Left hindlimb (tissue), 1 donor: ENCODE measurements at regions not wholly inside any gene's neighbourhood (a gene's known extent, or its start where the extent isn't known, plus 50 kb on each side); places are given as distances from the start of the nearest gene placed in this dataset.

Experiments used
- DNase-seq: peaks from one replicate; pipeline ENCODE4 v3.0.0-alpha.2; 2018

DNA sequence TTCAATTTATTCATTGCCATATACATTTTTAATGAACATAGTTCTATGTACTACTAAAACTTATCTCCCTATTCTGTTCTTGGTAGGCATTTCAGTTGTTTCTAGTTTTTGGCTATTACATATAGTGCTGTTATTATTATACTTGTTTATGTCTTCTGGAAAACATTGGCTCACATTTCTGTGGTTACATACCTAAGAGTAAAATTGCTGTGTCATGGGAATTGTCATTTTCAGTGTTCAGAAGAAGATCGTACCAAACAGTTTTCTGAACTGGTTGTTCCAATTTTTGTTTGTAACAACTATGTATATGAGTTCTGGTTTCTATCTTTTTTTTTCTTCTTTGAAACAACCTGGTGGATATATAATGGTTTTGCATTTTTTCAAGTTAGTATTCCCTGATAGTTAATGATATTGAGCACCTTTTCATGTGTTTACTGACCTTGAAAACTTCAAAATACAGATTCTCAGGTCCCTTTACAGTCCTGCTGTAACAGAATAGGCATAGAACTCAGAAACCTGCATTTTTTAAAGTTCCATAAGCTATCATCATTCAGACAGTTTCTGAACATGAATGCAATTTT, 230.7 kb downstream of the JRKL start:
- no peak for DNase-seq

GRCh38 chr11:96621161-96621560, 231.3 kb downstream of the JRKL start:
- no peak for DNase-seq

DNA sequence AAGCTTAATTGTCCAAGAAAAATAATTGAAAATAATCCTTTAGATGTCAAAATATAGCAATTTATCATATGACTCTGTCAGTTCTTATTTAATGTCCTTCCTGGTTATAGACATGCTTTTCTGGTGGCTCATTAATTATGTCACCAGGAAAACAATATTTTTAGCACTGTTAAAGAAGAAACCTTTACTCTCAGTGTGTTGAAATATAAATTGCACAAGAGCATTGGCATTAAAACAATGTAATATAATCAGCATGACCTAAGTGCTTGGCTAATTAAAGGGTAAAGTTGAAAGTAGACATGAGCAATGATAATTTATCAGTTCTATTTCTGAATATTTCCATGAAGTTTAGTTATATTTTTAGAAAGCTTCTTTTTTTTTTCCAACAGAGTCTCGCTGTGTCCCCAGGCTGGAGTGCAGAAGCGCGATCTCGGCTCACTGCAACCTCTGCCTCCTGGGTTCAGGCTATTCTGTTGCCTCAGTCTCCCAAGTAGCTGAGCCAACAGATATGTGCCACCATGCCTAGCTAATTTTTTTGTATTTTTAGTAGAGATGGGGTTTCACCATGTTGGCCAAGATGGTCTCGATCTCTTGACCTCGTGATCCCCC, 232.3 kb downstream of the JRKL start:
- no peak for DNase-seq

DNA sequence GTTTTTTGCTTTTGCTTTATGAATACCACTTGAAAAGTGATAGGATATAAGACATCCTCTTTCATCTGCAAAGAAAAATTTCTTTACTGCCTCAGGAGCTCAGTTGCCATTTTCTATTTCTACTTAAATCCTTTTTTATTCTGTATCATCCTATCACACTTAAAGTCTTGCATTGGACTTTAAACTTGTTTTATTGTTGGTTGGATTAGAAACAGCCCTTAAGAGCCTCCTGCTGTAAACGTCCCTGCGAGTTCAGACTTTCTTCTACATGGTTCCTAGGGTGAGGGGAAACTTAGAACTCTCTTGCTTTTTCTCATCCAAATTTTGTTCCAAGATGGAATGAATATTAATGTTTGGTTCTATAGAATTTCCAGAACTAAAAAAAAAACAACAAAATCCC, 234.3 kb downstream of the JRKL start:
- no peak for DNase-seq

- DNase-seq, result no peak
Measured at GRCh38 chr11:96627376-96627775, 237.6 kb downstream of the JRKL start.

GRCh38 chr11:96635655-96636054, 245.8 kb downstream of the JRKL start:
- no peak for DNase-seq

GRCh38 chr11:96641261-96641660, 251.4 kb downstream of the JRKL start:
- DNase-seq, result no peak

- no peak for DNase-seq
Measured at GRCh38 chr11:96642583-96642982, 252.8 kb downstream of the JRKL start.

DNA sequence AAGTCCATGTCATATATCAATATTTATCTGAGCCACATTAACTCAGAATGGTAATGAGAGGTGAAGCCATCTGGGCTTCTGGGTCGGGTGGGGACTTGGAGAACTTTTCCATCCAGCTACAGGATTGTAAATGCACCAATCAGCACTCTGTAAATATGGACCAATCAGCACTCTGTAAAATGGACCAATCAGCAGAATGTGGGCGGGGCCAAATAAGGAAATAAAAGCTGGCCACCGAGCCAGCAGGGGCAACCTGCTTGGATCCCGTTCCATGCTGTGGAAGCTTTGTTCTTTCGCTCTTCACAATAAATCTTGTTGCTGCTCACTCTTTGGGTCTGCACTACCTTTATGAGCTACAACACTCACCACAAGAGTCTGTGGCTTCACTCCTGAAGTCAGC, 253.4 kb downstream of the JRKL start:
- no peak for DNase-seq

GRCh38 chr11:96647621-96648020, 257.8 kb downstream of the JRKL start:
- no peak for DNase-seq

GRCh38 chr11:96648991-96649390, 259.2 kb downstream of the JRKL start:
- no peak for DNase-seq

DNA sequence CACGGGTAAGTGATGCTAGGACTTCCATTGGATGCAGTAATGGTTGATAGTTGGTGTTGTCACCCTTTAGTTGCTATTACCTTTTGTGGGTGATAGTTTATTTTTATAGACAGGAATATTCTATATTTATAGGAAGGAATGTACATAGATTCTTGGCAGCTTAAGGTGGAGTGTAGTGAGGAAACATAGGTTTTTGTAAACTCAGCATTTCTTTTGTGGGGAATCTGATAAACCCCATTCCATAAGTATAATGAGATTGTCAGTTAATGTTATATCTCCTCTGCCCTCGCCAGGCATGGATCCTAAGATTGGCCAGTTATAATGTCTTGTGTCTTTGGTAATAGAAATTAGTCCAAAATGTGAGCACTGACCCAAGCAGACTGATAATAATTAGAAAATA, 262.7 kb downstream of the JRKL start:
- DNase-seq, result no peak

- DNase-seq, result no peak
Measured at GRCh38 chr11:96655474-96655873, 265.7 kb downstream of the JRKL start.

- no peak for DNase-seq
Measured at GRCh38 chr11:96658436-96658835, 268.6 kb downstream of the JRKL start.

DNA sequence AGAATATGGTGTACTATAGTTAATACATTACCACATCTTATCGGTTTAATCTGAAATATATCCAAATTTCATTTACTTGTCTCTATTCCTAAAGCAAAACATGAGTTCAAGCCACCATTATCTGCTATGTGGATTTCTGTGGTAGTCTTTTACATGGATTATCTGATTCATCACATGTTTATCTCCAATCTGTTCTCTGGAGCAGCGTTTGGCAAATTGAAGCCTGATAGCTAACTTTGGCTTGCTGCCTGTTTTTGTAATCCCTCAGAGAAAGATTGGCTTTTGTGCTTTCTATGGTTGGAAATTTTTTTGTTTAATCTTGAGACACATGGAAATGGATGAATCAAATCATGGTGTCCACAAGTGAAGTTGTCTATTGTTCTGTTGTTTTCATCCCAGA, 274.3 kb downstream of the JRKL start:
- no peak for DNase-seq

DNA sequence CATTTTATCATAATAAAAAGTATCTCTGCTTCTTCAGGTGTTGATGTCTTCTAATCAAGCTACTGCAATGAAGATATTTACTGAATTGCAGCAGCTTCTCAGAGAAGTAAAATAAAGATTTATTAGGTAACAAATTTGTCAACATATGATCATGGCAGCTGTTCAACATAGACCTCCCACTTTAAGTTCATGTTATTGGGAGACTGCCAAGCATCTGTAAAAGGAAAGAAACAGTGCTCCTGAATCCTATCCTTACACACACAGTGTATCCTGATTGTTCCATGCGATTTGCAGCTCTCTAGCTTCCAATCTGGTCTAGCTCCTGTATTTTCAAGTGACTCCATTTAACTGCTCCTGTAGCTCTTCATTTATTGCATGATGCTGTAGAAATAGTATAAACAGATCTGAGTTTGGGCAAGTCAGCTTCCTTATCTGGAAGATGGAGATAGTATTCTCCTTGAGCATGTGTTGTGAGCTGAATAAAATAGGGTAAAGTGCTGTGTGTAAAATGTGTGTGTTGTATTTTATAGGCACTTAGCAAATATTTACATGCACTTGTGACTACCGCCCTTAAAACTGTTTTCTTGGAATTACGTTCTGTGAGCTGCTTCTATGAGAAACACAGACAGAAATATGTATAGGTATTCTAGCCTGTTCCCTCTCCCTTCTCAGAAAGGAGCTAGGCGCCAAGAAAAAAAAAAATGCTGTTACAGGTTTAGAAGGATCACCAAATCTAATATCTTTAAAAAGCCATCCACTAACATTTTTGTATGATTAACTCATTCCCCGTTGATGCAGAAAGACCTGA, 290.6 kb downstream of the JRKL start:
- no peak for DNase-seq

DNA sequence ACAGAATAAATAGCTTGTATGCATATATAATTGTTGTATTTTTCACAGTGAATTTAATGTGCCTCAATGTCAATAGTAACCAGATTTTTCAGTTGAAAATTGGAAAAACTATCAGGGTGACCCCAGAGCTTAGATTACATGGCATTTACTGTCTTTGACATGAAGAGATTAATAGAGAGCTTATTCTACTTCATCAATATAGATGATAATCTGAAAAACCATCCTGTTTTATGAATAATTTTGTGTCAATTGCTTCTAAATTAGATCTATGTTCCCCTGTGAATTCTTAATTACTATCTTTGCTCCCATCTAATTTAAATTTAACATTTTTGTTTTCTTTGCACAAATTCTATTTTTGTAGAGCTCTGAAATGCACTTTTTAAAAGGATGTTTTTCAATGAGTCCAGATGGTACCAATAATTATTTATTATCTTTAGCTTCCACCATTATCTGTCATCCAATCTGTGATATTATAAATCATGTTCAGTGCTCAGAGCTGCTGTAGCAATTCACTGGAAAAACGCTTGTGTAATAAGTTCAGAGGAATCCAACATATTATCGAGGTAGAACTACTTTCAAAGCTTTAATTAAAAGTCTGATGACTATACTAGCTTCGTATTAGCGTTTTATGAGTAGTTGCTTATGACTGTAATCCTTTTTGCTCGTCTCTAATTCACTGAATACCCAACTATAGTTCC, 291.4 kb downstream of the JRKL start:
- no peak for DNase-seq

DNA sequence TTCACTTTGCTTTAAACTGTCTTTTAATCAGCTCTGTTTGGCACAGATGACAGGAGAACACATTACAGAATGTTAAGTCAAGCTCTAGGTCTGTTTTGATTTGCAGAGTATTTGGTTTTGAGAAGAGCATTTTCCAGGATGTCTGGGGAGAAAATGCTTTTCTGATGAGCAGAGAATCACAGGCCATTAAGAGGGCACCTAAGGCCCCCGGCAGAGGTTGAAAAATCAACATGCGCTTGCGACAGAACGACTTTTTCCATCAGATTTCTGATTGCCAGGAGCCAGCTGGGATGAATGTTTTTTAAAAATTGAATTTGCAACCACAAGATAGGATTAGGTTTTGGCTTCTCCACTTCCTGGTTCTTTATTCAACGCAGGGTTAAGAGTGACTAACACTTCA, 304.5 kb downstream of the JRKL start:
- DNase-seq, result no peak

DNA sequence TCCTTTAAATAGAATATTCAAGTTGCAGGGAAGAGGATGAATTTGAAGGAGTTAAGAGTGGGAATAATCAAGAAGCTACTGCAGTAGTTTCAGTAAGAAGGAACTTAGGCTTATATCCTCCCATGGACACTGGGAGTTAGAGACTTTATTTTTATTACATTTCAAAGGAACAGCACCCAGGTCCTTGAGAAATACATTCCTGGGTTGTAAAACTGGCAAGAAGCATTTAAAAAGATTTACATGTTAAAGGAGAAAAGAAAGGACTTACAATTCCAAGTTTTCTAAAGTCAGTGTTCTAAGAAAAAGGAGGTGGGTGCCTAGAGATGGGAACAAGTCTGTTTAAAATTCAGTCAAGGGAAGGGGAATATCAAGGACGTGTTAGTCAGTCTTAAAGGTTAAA, 306.9 kb downstream of the JRKL start:
- DNase-seq, result no peak

DNA sequence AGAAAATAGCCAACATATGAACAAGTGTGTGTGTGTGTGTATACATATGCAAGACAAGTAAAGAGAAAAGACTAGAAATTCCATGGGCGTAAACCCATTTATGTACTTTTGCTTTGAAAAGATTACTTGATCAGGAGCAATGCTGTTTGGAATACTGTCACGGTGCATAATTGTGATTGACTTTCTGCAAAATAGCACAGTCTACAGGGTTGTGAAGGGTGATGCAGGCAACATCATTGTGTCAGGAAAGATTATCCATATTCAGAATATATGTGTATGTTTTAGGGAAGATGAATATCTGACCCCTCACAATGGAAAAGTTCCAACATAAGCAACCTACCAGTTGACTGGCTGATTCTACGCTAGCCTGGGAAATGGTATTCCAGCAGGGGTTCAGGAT, 307.7 kb downstream of the JRKL start:
- DNase-seq, result no peak

GRCh38 chr11:96704847-96705246, 315.0 kb downstream of the JRKL start:
- DNase-seq, result no peak

DNA sequence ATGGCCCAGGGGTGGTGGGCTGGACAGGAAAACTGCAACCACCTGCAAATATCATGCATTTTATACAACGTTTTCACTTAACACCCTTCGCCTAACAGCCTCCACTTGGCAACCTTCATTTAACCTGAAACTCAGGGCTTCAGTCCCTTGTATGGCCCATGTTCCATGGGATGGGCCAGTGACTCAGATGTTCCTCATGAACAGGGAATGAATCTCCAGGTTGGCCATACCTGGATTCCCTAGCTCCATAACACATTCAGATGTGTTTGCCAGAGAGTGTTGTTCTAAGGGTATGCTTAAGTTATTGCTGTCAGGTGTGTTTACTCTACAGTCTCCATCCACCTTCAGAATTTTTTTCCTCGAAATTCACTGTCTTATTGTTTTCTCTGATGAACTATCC, 316.9 kb downstream of the JRKL start:
- no peak for DNase-seq

DNA sequence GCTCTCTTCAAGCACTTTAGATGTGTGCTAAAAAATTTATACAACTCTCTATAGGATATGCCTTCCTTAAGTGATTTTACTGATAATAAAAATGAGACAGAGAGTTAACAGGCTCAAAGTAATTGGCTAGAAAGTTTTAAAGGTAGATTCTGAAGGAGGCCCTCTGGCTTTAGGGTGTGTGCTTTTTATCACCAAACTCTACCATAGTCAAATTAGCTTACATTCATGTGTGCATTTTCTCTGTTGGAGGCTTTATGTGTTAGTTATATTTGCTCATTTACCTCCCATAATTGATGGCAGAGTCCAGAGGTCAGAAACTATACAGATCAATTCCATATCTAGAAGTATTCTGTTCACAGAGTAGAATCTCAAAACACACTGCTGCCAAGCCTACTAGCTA, 317.5 kb downstream of the JRKL start:
- DNase-seq, result no peak
